DND-41 (cell line): ENCODE measurements at regions not wholly inside any gene's neighbourhood (a gene's known extent, or its start where the extent isn't known, plus 50 kb on each side); places are given as distances from the start of the nearest gene placed in this dataset.

Source experiments
- CTCF ChIP-seq: IDR thresholded peaks from 2 replicates; pipeline ENCODE4 v1.5.1; 2012; ENCODE audit warnings: borderline replicate concordance, low read length, moderate library complexity, mild to moderate bottlenecking; ENCODE audit not compliant: poor library complexity, severe bottlenecking; ENCODE audit errors: extremely low read depth
- EZH2 ChIP-seq: IDR thresholded peaks from 3 replicates; pipeline ENCODE4 v1.6.1; 2012; ENCODE audit warnings: borderline replicate concordance, low read depth, mild to moderate bottlenecking, moderate library complexity, low read length, inconsistent platforms; ENCODE audit not compliant: severe bottlenecking

DNA sequence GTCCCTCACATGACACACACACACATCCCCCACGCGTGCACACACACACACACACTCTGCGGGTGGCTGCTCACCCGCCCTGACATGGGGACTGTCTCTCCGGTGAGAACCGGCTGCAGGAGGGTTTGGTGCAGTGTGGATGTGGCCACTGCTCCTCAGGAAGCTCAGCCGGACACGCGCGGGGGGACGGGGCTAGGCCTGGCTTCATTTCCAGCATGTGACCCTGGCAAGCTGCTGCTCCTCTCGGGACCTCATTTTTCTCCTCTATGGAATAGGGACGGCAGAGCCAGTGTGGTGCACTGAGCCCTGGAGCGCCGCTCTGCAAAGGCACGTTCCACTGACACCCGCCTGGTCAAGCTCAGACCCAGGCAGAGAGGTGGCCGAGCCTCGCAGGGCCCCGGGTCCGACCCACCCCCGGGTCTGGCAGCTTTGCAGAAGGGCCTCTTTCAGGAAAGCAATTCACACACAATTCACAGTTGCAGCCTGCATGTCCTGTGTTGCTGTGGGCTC lies 56.8 kb upstream of the SLCO4A1 start:
- TF ChIP-seq CTCF (no peak), EZH2 (no peak)
